ENCODE measurements at regions not wholly inside any gene's neighbourhood (a gene's known extent, or its start where the extent isn't known, plus 50 kb on each side); places are given as distances from the start of the nearest gene placed in this dataset.
"Not testable (repeated sequence)": the region's sequence is repeated elsewhere in the genome, so short reads cannot be mapped to it uniquely, and the experiment has no call there.

GRCh38 chr13:66237411-66238062 lies 992.6 kb downstream of the PCDH9 start:
- no peak for DNase-seq (ENCODE audit: low read depth in 2 of 2)

GRCh38 chr13:66234159-66234558 lies 996.0 kb downstream of the PCDH9 start:
- DNase-seq (ENCODE audit: low read depth in 2 of 2), result no peak

- not testable (repeated sequence) for DNase-seq (ENCODE audit: low read depth in 2 of 2)
These were observed 998.2 kb downstream of the PCDH9 start for GRCh38 chr13:66231958-66232357.

- DNase-seq (ENCODE audit: low read depth in 2 of 2), result no peak
These were observed 1005.1 kb downstream of the PCDH9 start for GRCh38 chr13:66225072-66225471.

GRCh38 chr13:66224663-66225062 lies 1005.5 kb downstream of the PCDH9 start:
- no peak for DNase-seq (ENCODE audit: low read depth in 2 of 2)

- DNase-seq (ENCODE audit: low read depth in 2 of 2), result no peak
These were observed 1007.2 kb downstream of the PCDH9 start for GRCh38 chr13:66222926-66223325.

- DNase-seq (ENCODE audit: low read depth in 2 of 2), result no peak
These were observed 1008.0 kb downstream of the PCDH9 start for GRCh38 chr13:66222127-66222526.

- DNase-seq (ENCODE audit: low read depth in 2 of 2), result no peak
These were observed 1010.6 kb downstream of the PCDH9 start for GRCh38 chr13:66219506-66219905.

- DNase-seq (ENCODE audit: low read depth in 2 of 2), result no peak
These were observed 1011.6 kb downstream of the PCDH9 start for GRCh38 chr13:66218583-66218982.

- no peak for DNase-seq (ENCODE audit: low read depth in 2 of 2)
These were observed 1013.4 kb downstream of the PCDH9 start for GRCh38 chr13:66216728-66217127.

- no peak for DNase-seq (ENCODE audit: low read depth in 2 of 2)
These were observed 1015.7 kb downstream of the PCDH9 start for GRCh38 chr13:66214467-66214866.

- DNase-seq (ENCODE audit: low read depth in 2 of 2), result no peak
These were observed 1017.6 kb downstream of the PCDH9 start for GRCh38 chr13:66212511-66212910.

- no peak for DNase-seq (ENCODE audit: low read depth in 2 of 2)
These were observed 1019.5 kb downstream of the PCDH9 start for GRCh38 chr13:66210677-66211076.

GRCh38 chr13:66208589-66208988 lies 1021.5 kb downstream of the PCDH9 start:
- DNase-seq (ENCODE audit: low read depth in 2 of 2), result no peak

GRCh38 chr13:66207610-66208009 lies 1022.5 kb downstream of the PCDH9 start:
- no peak for DNase-seq (ENCODE audit: low read depth in 2 of 2)

GRCh38 chr13:66205807-66206206 lies 1024.3 kb downstream of the PCDH9 start:
- DNase-seq (ENCODE audit: low read depth in 2 of 2), result no peak

GRCh38 chr13:66200555-66200954 lies 1029.6 kb downstream of the PCDH9 start:
- no peak for DNase-seq (ENCODE audit: low read depth in 2 of 2)

- no peak for DNase-seq (ENCODE audit: low read depth in 2 of 2)
These were observed 1034.9 kb downstream of the PCDH9 start for GRCh38 chr13:66195238-66195637.

- no peak for DNase-seq (ENCODE audit: low read depth in 2 of 2)
These were observed 1040.2 kb downstream of the PCDH9 start for GRCh38 chr13:66189986-66190385.

- no peak for DNase-seq (ENCODE audit: low read depth in 2 of 2)
These were observed 1049.3 kb downstream of the PCDH9 start for GRCh38 chr13:66180836-66181235.

- no peak for DNase-seq (ENCODE audit: low read depth in 2 of 2)
These were observed 1058.2 kb downstream of the PCDH9 start for GRCh38 chr13:66171920-66172319.

GRCh38 chr13:66162470-66162869 lies 1067.7 kb downstream of the PCDH9 start:
- DNase-seq (ENCODE audit: low read depth in 2 of 2), result no peak

- no peak for DNase-seq (ENCODE audit: low read depth in 2 of 2)
These were observed 1070.6 kb downstream of the PCDH9 start for GRCh38 chr13:66159511-66159910.

- no peak for DNase-seq (ENCODE audit: low read depth in 2 of 2)
These were observed 1075.2 kb downstream of the PCDH9 start for GRCh38 chr13:66154976-66155375.
